GM10847 (cell line): ENCODE measurements at regions not wholly inside any gene's neighbourhood (a gene's known extent, or its start where the extent isn't known, plus 50 kb on each side); places are given as distances from the start of the nearest gene placed in this dataset.

ENCODE experiments used
- POLR2A ChIP-seq: IDR thresholded peaks from 2 replicates; pipeline ENCODE4 v1.6.1; 2011; ENCODE audit not compliant: insufficient read length; ENCODE audit errors: extremely low read depth

GRCh38 chr2:41728788-41729338 is 319.0 kb upstream of the PKDCC start:
- no peak for TF ChIP-seq POLR2A

GRCh38 chr2:41729800-41730364 is 317.9 kb upstream of the PKDCC start:
- no peak for TF ChIP-seq POLR2A

DNA sequence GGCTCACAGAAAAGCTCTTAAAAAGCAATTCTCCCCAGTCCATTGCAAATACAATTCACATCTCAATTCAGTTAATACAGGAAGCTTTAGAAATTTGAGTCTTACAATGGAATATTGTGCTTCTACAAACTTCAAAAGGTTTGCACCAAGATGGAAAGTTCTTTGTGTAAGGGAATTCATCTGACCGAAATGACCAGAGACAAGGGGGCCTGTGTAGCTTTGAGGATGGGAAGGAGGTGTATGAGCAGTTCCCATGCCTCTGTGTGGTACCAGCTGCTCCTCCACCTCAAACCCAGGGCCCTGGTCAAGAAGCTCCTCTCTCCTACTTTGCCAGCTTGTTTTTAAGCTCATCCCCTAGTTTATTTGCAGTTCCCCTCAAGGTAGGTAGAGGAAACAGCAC is 312.8 kb upstream of the PKDCC start:
- TF ChIP-seq POLR2A: no peak

DNA sequence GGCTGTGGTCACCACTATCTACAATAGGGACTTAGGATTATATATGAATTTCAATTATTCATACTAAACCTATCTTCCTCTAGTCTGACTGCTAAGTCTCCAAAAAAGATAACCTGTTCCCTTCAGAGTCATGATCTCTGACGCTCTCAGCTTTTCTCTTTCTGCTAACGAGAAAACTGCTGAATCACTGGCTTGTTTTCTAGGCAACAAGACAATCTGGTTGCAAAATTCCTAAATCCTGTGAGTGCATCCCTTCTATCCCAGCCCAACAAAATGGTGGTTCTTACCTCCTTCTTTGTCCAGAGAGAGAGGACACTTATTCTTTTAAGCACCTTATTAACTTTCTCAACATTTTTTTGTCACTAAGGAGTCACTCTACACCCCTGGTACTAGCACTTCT is 312.3 kb upstream of the PKDCC start:
- TF ChIP-seq POLR2A: no peak

DNA sequence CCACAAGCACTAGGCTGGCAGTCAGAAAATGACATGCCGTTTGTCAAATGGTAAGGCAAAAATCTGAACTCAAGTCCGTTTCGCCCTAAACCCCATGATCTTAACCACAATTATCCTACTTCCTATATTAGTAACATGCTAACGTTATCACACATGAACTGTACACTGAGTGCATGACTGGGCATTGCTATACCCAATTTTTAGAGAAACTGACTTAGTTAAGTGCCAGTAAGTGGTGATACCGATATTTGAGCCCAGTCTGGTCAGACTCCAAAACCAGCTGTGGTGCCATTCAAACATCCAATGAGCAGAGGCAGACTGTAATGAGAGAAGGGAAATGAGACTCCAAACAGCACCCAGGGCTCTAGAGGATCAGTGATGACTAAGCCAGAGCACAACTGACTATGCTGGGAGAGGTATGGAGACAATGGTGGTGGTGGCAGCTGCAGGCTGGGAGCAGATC is 311.7 kb upstream of the PKDCC start:
- TF ChIP-seq POLR2A: no peak

DNA sequence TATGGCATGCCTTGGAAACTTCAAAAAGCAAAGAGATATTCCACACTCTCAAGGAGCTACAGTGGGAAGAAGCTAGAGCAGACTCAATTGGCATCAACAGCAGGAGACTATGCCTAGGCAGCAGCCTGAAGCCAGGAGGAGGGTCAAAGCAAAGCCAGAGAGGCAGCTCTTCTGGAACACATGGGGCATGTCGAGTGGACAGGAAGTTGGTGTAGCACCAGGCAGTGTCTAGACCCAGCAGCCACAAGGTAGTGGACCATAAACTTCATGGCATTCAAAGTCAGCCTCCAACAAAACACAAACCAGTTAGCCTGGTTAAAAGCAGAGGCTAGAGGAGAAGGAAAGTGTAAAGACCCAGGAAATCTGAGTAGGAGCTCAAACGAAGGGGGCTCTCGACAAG is 311.2 kb upstream of the PKDCC start:
- no peak for TF ChIP-seq POLR2A

- TF ChIP-seq POLR2A: no peak
Measured at GRCh38 chr2:41737888-41738287, 309.9 kb upstream of the PKDCC start.

DNA sequence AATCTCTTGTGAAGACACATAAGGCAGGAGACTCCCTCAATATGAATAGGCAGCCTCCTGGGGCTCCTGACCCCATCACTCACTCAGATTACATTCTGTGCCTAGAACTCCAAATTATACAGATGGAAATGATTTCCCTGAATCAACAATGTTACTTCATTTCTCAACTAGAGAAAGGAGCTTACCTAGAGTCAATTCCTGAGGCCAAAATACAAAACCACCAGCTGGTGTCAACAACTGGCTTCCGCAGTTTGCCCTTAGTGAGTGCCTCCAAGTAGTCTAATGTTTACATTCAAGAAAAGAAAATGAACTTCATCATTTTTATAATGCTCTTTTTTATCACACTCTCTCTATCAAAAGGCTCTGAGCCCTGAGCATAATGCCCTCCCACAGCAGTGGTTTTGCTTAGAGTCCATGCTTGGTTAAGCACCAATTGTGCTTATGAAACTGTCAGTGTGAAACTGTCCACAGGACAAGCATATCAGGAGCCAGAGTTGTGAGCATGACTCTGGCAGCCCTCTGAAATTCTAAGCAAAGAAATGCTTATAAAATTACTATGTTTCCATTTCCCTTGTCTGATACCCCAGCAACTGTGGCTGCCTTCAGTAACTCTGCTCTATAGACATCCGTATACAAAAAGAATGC is 305.7 kb upstream of the PKDCC start:
- TF ChIP-seq POLR2A: no peak

- TF ChIP-seq POLR2A: no peak
Measured at GRCh38 chr2:41743324-41743723, 304.5 kb upstream of the PKDCC start.

DNA sequence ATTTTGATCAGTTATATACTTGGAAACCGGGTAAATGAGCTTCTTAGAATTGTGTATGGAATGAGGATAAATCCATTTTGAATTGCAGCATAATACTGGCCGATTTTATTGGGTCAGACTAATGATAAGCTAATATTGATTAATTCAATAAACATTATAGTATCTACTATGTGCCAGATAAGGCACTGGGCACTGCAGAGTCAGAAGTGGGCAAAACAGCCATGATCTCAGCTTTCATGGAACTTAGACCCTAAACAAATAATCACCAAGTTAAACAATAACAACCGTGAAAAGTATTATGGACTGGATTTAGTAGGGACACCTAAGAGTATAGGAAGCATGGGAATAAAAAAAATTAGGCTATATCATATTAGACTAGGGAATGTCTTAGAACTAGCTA is 297.0 kb upstream of the PKDCC start:
- TF ChIP-seq POLR2A: no peak

DNA sequence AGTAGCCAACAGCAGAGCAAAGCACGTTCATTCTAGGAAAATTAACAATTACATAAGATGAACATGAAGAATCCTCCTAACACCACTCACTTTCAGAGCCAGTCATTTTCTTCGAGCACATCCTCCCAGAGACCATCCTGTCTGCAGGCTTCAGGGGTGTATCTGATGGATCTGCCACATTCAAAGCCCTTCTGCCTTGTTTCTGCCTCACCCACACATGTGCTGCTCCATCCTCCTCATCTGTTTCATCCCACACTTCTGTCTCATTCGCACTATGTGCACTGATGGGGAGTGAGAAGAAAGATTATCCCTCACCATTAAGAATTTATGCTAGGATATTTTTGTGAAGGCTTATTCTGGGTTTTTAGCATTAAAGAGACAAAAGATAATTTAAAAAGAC is 287.9 kb upstream of the PKDCC start:
- no peak for TF ChIP-seq POLR2A

- no peak for TF ChIP-seq POLR2A
Measured at GRCh38 chr2:41763141-41763540, 284.7 kb upstream of the PKDCC start.

DNA sequence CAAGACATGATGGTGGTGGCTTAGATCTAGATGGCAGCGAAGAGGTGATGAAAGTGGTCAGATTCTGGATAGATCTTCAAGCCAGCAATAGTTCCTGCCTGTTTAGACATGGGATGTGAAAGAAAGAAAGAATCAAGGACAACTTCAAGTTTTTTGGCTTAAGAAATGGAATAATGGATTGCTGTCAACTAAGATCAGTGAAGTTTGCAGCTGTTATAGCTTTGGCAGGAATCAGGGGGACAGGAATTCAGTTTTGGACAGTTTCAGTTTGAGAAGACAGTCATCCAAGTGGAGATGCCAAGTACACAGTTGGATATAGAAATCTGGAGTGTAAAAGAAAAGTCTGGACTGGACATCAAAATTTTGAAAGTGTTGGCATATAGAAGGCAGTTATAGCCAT is 283.7 kb upstream of the PKDCC start:
- TF ChIP-seq POLR2A: no peak

DNA sequence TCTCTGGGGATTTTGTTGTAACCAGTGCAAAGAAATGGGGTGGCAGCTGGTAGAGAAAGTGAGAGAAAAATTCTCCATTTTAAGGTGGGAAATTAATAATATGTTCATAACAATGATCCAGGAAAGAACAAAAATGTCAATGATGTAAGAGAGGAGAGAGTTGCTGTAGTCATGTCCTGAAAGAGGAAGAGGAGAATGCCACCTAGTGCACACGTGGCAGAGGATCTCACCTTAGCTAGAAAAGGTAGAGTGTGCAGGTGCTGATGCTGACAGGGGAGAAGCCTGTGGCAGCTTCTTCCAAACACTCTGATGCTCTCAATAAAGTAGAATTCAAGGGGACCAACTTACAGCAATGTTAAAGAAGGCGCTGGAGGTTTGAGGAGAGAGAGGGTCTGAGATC is 282.9 kb upstream of the PKDCC start:
- TF ChIP-seq POLR2A: no peak

DNA sequence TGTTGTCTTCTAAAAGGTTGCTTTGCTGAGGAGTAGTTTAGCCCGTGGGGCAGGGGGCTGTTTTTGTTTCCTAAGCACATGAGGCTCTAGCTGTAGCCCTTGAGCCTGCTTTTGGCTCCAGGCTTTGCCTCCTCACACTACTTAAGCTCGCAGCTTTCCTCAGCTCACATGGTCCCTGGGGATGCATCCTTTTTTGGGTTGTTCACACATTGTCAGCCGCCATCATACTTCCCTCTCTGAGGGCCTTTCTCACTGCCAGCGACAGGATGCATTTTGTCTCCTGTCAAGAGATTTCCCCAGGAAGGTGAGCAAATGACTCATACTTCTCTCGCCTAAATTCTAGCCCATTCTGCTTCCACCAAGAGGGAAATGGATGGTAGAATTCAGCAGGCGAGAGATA is 279.5 kb upstream of the PKDCC start:
- TF ChIP-seq POLR2A: no peak

- TF ChIP-seq POLR2A: no peak
Measured at GRCh38 chr2:41771710-41772109, 276.1 kb upstream of the PKDCC start.

GRCh38 chr2:41772697-41773096 is 275.1 kb upstream of the PKDCC start:
- TF ChIP-seq POLR2A: no peak
